ENCODE measurements at regions not wholly inside any gene's neighbourhood (a gene's known extent, or its start where the extent isn't known, plus 50 kb on each side); places are given as distances from the start of the nearest gene placed in this dataset.
"Not testable (repeated sequence)": the region's sequence is repeated elsewhere in the genome, so short reads cannot be mapped to it uniquely, and the experiment has no call there.

- no peak for DNase-seq (ENCODE audit: low spot score)
Observed at GRCh38 chrX:140447150-140447549, 57.7 kb downstream of the SOX3 start.

GRCh38 chrX:140440876-140441275 is 64.0 kb downstream of the SOX3 start:
- no peak for DNase-seq (ENCODE audit: low spot score)

GRCh38 chrX:140439476-140439875 is 65.4 kb downstream of the SOX3 start:
- peak; percentile 63 for DNase-seq (ENCODE audit: low spot score)

GRCh38 chrX:140434347-140434746 is 70.5 kb downstream of the SOX3 start:
- peak; percentile 5 for DNase-seq (ENCODE audit: low spot score)

GRCh38 chrX:140433582-140433981 is 71.3 kb downstream of the SOX3 start:
- DNase-seq (ENCODE audit: low spot score) = no peak

- DNase-seq (ENCODE audit: low spot score) = no peak
Observed at GRCh38 chrX:140432346-140433175, 72.3 kb downstream of the SOX3 start.

GRCh38 chrX:140431521-140431920 is 73.3 kb downstream of the SOX3 start:
- no peak for DNase-seq (ENCODE audit: low spot score)

GRCh38 chrX:140425712-140426395 is 79.0 kb downstream of the SOX3 start:
- peak; percentile 7 for DNase-seq (ENCODE audit: low spot score)

GRCh38 chrX:140422501-140422900 is 82.4 kb downstream of the SOX3 start:
- no peak for DNase-seq (ENCODE audit: low spot score)

- DNase-seq (ENCODE audit: low spot score) = not testable (repeated sequence)
Observed at GRCh38 chrX:140402131-140402530, 102.7 kb downstream of the SOX3 start.

GRCh38 chrX:140396326-140396725 is 108.5 kb downstream of the SOX3 start:
- DNase-seq (ENCODE audit: low spot score) = not testable (repeated sequence)

GRCh38 chrX:140393507-140393906 is 111.4 kb downstream of the SOX3 start:
- DNase-seq (ENCODE audit: low spot score) = no peak

- DNase-seq (ENCODE audit: low spot score) = no peak
Observed at GRCh38 chrX:140391313-140391712, 113.6 kb downstream of the SOX3 start.

GRCh38 chrX:140389331-140389730 is 115.5 kb downstream of the SOX3 start:
- no peak for DNase-seq (ENCODE audit: low spot score)

GRCh38 chrX:140362861-140363260 is 142.0 kb downstream of the SOX3 start:
- DNase-seq (ENCODE audit: low spot score) = no peak

GRCh38 chrX:140360924-140361323 is 143.9 kb downstream of the SOX3 start:
- DNase-seq (ENCODE audit: low spot score) = no peak

GRCh38 chrX:140360284-140360683 is 144.6 kb downstream of the SOX3 start:
- DNase-seq (ENCODE audit: low spot score) = no peak

- no peak for DNase-seq (ENCODE audit: low spot score)
Observed at GRCh38 chrX:140355922-140356321, 148.9 kb downstream of the SOX3 start.

- DNase-seq (ENCODE audit: low spot score) = no peak
Observed at GRCh38 chrX:140355429-140355828, 149.4 kb downstream of the SOX3 start.

- DNase-seq (ENCODE audit: low spot score) = peak; percentile 7
Observed at GRCh38 chrX:140354431-140355120, 150.3 kb downstream of the SOX3 start.

GRCh38 chrX:140346729-140347128 is 158.1 kb downstream of the SOX3 start:
- no peak for DNase-seq (ENCODE audit: low spot score)

GRCh38 chrX:140343226-140343868 is 161.5 kb downstream of the SOX3 start:
- no peak for DNase-seq (ENCODE audit: low spot score)

All from iPS-NIHi11 (cell line).